Left ventricle myocardium inferior (tissue), 1 donor: ENCODE measurements at regions not wholly inside any gene's neighbourhood (a gene's known extent, or its start where the extent isn't known, plus 50 kb on each side); places are given as distances from the start of the nearest gene placed in this dataset.

ENCODE experiments used
- DNase-seq: peaks from one replicate; pipeline ENCODE4 v3.0.0-alpha.2; 2020
- H3K27ac ChIP-seq: fragments of 200-600 bp; replicated peaks from 2 replicates; pipeline ENCODE4 v1.8.0; 2021
- H3K27me3 ChIP-seq: fragments of 200-600 bp; 2 replicates; pipeline ENCODE4 v1.8.0; 2021; ENCODE audit warnings: low read depth
- H3K36me3 ChIP-seq: fragments of 200-600 bp; 2 replicates; pipeline ENCODE4 v1.8.0; 2021
- H3K4me1 ChIP-seq: fragments of 200-600 bp; 2 replicates; pipeline ENCODE4 v1.8.0; 2021
- H3K4me3 ChIP-seq: fragments of 200-600 bp; 2 replicates; pipeline ENCODE4 v1.8.0; 2021; ENCODE audit warnings: mild to moderate bottlenecking, moderate library complexity
- H3K9me3 ChIP-seq: fragments of 200-600 bp; replicated peaks from 2 replicates; pipeline ENCODE4 v1.8.0; 2021
- CTCF ChIP-seq: fragments of 200-600 bp; IDR thresholded peaks from 2 replicates; pipeline ENCODE4 v1.8.0; 2021; ENCODE audit warnings: antibody characterized with exemption, mild to moderate bottlenecking, borderline replicate concordance
- intact Hi-C: fragments of 100-400 bp; cut with micrococcal nuclease; formaldehyde crosslinking; loops from one replicate; pipeline ENCODE4 v1.11.0; 2022
- donor health status: DM: no; HTN: yes; CAD: no; lungs with severe emphysema.

- Histone ChIP-seq H3K36me3 (no peaks in the 10 kb centered on the region), H3K27ac (no peak overlapping the region), H3K27me3 (no peaks in the 10 kb centered on the region), H3K4me1 (no peaks in the 10 kb centered on the region), H3K4me3 (no peak overlapping the region), H3K9me3 (peaks cover 37% of the 10 kb centered on the region)
- no peak for DNase-seq
- no peak for TF ChIP-seq CTCF
- intact Hi-C loops: loop anchor here (10.0 kb wide), 1 partner anchor 58 kb away; no protein-coding TSS in a partner anchor
Measured at GRCh38 chr11:109026891-109027489, 362.1 kb downstream of the DDX10 start.

GRCh38 chr11:109027851-109028250, 363.0 kb downstream of the DDX10 start:
- Histone ChIP-seq H3K27ac (no peak overlapping the region), H3K4me1 (no peaks in the 10 kb centered on the region), H3K27me3 (no peaks in the 10 kb centered on the region), H3K36me3 (no peaks in the 10 kb centered on the region), H3K4me3 (no peak overlapping the region), H3K9me3 (peaks cover 37% of the 10 kb centered on the region)
- intact Hi-C loops: loop anchor here (10.0 kb wide), 1 partner anchor 57 kb away; no protein-coding TSS in a partner anchor
- TF ChIP-seq CTCF: no peak
- DNase-seq: no peak

GRCh38 chr11:109029927-109030326, 365.1 kb downstream of the DDX10 start:
- peaks cover 19% of the 10 kb centered on the region for H3K9me3 ChIP-seq
- H3K36me3 ChIP-seq: no peaks in the 10 kb centered on the region
- no peak overlapping the region for H3K4me3 ChIP-seq
- H3K27me3 ChIP-seq: no peaks in the 10 kb centered on the region
- TF ChIP-seq CTCF: no peak
- H3K27ac ChIP-seq: no peak overlapping the region
- intact Hi-C loops: loop anchor here (10.0 kb wide), 1 partner anchor 55 kb away; no protein-coding TSS in a partner anchor
- no peaks in the 10 kb centered on the region for H3K4me1 ChIP-seq
- DNase-seq: no peak

- Histone ChIP-seq H3K4me3 (no peak overlapping the region), H3K9me3 (no peaks in the 10 kb centered on the region), H3K27ac (no peak overlapping the region), H3K27me3 (no peaks in the 10 kb centered on the region), H3K36me3 (no peaks in the 10 kb centered on the region), H3K4me1 (no peaks in the 10 kb centered on the region)
- DNase-seq: no peak
- intact Hi-C loops: no loop called here
- TF ChIP-seq CTCF: no peak
Measured at GRCh38 chr11:109033627-109034338, 368.9 kb downstream of the DDX10 start.

- Histone ChIP-seq H3K4me3 (no peak overlapping the region), H3K27me3 (no peaks in the 10 kb centered on the region), H3K36me3 (no peaks in the 10 kb centered on the region), H3K4me1 (no peaks in the 10 kb centered on the region), H3K27ac (no peak overlapping the region), H3K9me3 (no peaks in the 10 kb centered on the region)
- no peak for TF ChIP-seq CTCF
- intact Hi-C loops: no loop called here
- DNase-seq: no peak
Measured at GRCh38 chr11:109034339-109034696, 369.4 kb downstream of the DDX10 start.
